ENCODE measurements at regions not wholly inside any gene's neighbourhood (a gene's known extent, or its start where the extent isn't known, plus 50 kb on each side); places are given as distances from the start of the nearest gene placed in this dataset.

DNA sequence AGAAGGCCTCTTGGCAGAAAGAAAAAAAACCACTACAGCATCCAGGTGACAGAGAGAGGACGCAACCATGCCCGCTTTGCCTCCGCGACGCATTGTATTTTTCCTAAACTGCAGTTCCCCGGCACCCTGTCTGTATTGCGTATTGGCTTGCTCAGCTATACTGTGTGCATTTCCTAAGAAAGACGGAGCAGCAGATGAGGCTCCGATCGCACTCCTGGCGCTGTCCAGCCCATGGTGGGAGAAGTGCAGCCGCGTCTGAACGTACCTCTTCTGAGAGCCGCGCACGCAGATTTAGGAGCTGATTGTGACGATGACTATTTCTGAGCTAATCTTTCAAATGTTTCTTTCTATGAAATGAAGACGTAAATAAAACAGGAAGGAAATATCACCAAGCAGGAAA is 366.5 kb downstream of the IRX1 start:
- TF ChIP-seq CTCF (conservative IDR thresholded peaks at IDR 0.05; ENCODE audit: low read depth, low read length), result no peak
- Histone ChIP-seq H3K4me1 (ENCODE audit: low read depth, poor library complexity, severe bottlenecking) (no peaks in the 10 kb centered on the region), H3K9ac (no peak overlapping the region), H2AFZ (ENCODE audit: low read depth) (no peak overlapping the region), H3K4me2 (no peak overlapping the region), H3K4me3 (IDR thresholded peaks at IDR 0.05; ENCODE audit: insufficient read depth, low read depth, low read length) (no peak overlapping the region), H3K27me3 (ENCODE audit: insufficient read depth, low read depth) (no peaks in the 10 kb centered on the region), H3K27ac (no peak overlapping the region), H3K79me2 (ENCODE audit: insufficient read depth, low read depth) (no peaks in the 10 kb centered on the region), H3K36me3 (ENCODE audit: insufficient read depth) (no peaks in the 10 kb centered on the region), H4K20me1 (ENCODE audit: insufficient read depth) (no peaks in the 10 kb centered on the region)

- Histone ChIP-seq H3K9ac (no peak overlapping the region), H3K4me1 (ENCODE audit: low read depth, poor library complexity, severe bottlenecking) (no peaks in the 10 kb centered on the region)
These were observed 368.0 kb downstream of the IRX1 start for GRCh38 chr5:3963652-3964051.

GRCh38 chr5:3980156-3980555 is 384.5 kb downstream of the IRX1 start:
- Histone ChIP-seq H3K4me3 (IDR thresholded peaks at IDR 0.05; ENCODE audit: insufficient read depth, low read depth, low read length) (no peak overlapping the region), H3K27me3 (ENCODE audit: insufficient read depth, low read depth) (no peaks in the 10 kb centered on the region), H2AFZ (ENCODE audit: low read depth) (no peak overlapping the region), H3K27ac (no peak overlapping the region), H3K79me2 (ENCODE audit: insufficient read depth, low read depth) (no peaks in the 10 kb centered on the region), H3K9ac (no peak overlapping the region), H3K36me3 (ENCODE audit: insufficient read depth) (no peaks in the 10 kb centered on the region), H4K20me1 (ENCODE audit: insufficient read depth) (no peaks in the 10 kb centered on the region), H3K4me1 (ENCODE audit: low read depth, poor library complexity, severe bottlenecking) (no peaks in the 10 kb centered on the region), H3K4me2 (no peak overlapping the region)
- no peak for TF ChIP-seq CTCF (conservative IDR thresholded peaks at IDR 0.05; ENCODE audit: low read depth, low read length)

More at GRCh38 chr5:3963652-3964051, 368.0 kb downstream of the IRX1 start:
- no peaks in the 10 kb centered on the region for H3K79me2 ChIP-seq (ENCODE audit: insufficient read depth, low read depth)
- H3K27ac ChIP-seq, result no peak overlapping the region
- no peak overlapping the region for H3K4me3 ChIP-seq (IDR thresholded peaks at IDR 0.05; ENCODE audit: insufficient read depth, low read depth, low read length)
- H3K36me3 ChIP-seq (ENCODE audit: insufficient read depth), result no peaks in the 10 kb centered on the region
- no peaks in the 10 kb centered on the region for H4K20me1 ChIP-seq (ENCODE audit: insufficient read depth)
- H2AFZ ChIP-seq (ENCODE audit: low read depth), result no peak overlapping the region
- TF ChIP-seq CTCF (conservative IDR thresholded peaks at IDR 0.05; ENCODE audit: low read depth, low read length), result no peak
- H3K4me2 ChIP-seq, result no peak overlapping the region
- no peaks in the 10 kb centered on the region for H3K27me3 ChIP-seq (ENCODE audit: insufficient read depth, low read depth)

DNA sequence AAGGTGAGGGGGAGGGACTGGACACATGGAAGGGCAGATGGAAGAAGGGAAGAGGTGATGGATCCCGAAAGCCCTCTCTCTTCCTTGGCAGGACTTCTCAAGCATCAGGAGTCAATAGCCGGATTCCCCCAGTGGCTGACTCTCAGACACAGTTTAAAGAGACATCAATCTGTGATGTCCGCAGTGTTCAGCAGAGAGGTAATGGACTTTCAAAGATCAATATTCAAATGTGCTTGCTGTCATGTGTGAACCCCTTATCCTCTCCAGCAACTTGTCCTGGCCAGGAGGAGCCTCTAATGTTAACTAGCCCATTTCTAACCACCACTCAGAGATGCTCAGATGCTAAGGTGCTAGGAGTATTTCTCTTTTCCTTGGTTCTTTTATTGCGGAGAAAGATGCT is 392.2 kb downstream of the IRX1 start:
- Histone ChIP-seq H3K4me1 (ENCODE audit: low read depth, poor library complexity, severe bottlenecking) (no peaks in the 10 kb centered on the region), H3K9ac (no peak overlapping the region), H4K20me1 (ENCODE audit: insufficient read depth) (no peaks in the 10 kb centered on the region), H3K36me3 (ENCODE audit: insufficient read depth) (no peaks in the 10 kb centered on the region), H3K4me3 (IDR thresholded peaks at IDR 0.05; ENCODE audit: insufficient read depth, low read depth, low read length) (no peak overlapping the region), H3K27ac (no peak overlapping the region), H3K27me3 (ENCODE audit: insufficient read depth, low read depth) (no peaks in the 10 kb centered on the region), H2AFZ (ENCODE audit: low read depth) (no peak overlapping the region), H3K4me2 (no peak overlapping the region), H3K79me2 (ENCODE audit: insufficient read depth, low read depth) (no peaks in the 10 kb centered on the region)
- no peak for TF ChIP-seq CTCF (conservative IDR thresholded peaks at IDR 0.05; ENCODE audit: low read depth, low read length)
